ENCODE measurements at regions not wholly inside any gene's neighbourhood (a gene's known extent, or its start where the extent isn't known, plus 50 kb on each side); places are given as distances from the start of the nearest gene placed in this dataset.

GRCh38 chr3:4053975-4054374 lies 249.2 kb upstream of the SETMAR start:
- TF ChIP-seq CTCF (conservative IDR thresholded peaks at IDR 0.05; ENCODE audit: low read depth, low read length) (no peak), EZH2 (IDR thresholded peaks at IDR 0.05; ENCODE audit: borderline replicate concordance, low read depth, low read length, poor library complexity, severe bottlenecking) (no peak)
